ENCODE measurements at regions not wholly inside any gene's neighbourhood (a gene's known extent, or its start where the extent isn't known, plus 50 kb on each side); places are given as distances from the start of the nearest gene placed in this dataset.

DNA sequence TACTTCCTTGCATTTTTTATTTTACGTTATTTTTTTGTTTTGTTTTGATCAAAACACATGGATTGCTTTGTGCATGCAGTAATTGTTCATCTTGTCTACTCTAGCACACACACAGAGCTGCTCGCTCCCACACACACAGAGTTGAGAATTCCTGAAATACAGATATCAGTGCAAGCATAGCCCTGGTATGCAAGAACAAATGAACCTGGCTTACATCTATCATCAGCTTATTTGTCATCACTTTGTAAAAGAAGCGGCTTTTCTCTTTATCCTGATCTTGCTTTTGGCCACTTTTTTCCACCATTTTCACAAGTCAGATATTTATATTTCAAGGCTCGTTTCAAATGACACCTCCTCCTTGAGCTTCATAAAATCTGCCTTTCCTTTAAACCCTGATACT, 1435.7 kb downstream of the MAT2B start:
- TF ChIP-seq, protein P1, sequence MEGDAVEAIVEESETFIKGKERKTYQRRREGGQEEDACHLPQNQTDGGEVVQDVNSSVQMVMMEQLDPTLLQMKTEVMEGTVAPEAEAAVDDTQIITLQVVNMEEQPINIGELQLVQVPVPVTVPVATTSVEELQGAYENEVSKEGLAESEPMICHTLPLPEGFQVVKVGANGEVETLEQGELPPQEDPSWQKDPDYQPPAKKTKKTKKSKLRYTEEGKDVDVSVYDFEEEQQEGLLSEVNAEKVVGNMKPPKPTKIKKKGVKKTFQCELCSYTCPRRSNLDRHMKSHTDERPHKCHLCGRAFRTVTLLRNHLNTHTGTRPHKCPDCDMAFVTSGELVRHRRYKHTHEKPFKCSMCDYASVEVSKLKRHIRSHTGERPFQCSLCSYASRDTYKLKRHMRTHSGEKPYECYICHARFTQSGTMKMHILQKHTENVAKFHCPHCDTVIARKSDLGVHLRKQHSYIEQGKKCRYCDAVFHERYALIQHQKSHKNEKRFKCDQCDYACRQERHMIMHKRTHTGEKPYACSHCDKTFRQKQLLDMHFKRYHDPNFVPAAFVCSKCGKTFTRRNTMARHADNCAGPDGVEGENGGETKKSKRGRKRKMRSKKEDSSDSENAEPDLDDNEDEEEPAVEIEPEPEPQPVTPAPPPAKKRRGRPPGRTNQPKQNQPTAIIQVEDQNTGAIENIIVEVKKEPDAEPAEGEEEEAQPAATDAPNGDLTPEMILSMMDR (conservative IDR thresholded peaks at IDR 0.05; ENCODE audit: low read length), result no peak
- no peak for TF ChIP-seq EZH2phosphoT487 (IDR thresholded peaks at IDR 0.05; ENCODE audit: borderline replicate concordance, low read depth, low read length)
